ENCODE measurements at regions not wholly inside any gene's neighbourhood (a gene's known extent, or its start where the extent isn't known, plus 50 kb on each side); places are given as distances from the start of the nearest gene placed in this dataset.
A peak's percentile ranks its signal among the peaks of the same experiment; 100 is the strongest.

DNA sequence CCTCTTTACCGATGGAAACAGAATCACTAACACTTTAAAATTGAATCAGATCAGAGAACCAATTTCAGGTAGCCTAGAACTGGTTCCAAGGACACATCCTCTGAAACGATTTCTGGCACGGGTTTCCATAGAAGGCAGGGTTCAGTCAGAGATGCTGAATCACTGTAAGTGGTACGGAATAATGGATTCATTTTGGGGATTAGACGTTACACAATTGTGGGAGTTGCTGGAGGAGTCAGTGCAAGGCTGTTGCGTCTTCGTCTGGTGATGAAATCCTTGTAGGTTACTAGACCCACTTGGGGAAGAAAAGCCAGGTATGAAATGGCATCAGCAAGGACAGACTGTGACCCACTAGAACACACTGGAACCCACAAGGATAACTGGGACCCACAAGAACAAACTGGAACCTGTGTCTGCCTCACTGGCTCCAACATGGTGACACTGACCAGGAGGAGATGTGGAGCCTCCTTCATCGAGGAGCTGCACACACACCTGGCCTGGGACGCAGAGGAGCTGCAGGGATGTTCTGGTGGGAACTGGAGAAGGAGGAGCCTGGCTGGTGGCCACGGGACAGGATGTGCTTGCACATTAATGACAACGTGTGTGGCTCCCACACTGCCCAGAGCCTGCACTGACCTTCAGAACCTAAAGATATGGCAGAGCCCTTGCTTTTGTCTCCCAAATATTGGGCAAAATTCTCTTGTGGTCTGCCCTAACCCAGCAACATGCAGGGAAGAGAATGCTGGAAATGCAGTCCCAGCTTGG lies 105.1 kb downstream of the TRAPPC11 start:
- no peaks in the 10 kb centered on the region for H3K4me1 ChIP-seq (ENCODE audit: control insufficient read depth in 2 of 2, insufficient read depth in 1 of 2, low read depth in 1 of 2, low read length in 2 of 2)
- H3K23ac ChIP-seq (ENCODE audit: low read depth, low read length, poor library complexity) = no peak overlapping the region
- no peak overlapping the region for H4K91ac ChIP-seq (ENCODE audit: low read depth, low read length, poor library complexity)
- no peak overlapping the region for H2AFZ ChIP-seq (ENCODE audit: low read length)
- no peak overlapping the region for H2BK120ac ChIP-seq (ENCODE audit: low read depth, low read length)
- no peak overlapping the region for H3K4me3 ChIP-seq (ENCODE audit: low read length in 2 of 2)
- H3K4me2 ChIP-seq (ENCODE audit: insufficient read depth, low read length, poor library complexity, severe bottlenecking) = no peak overlapping the region
- DNase-seq (ENCODE audit: low spot score) = no peak
- no CpG with 5 or more reads among the region's 11 CpGs for WGBS, 2 donors (ENCODE audit: extremely low coverage in 2 of 2, insufficient read length in 2 of 2, insufficient replicate concordance in 1 of 2)
- no peaks in the 10 kb centered on the region for H3K9me3 ChIP-seq (replicated peaks in 1 of 2; ENCODE audit: control insufficient read depth in 2 of 2, insufficient read depth in 1 of 2, low read depth in 1 of 2, low read length in 2 of 2)
- no peak overlapping the region for H2AK5ac ChIP-seq (ENCODE audit: low read depth, low read length)
- no peak overlapping the region for H3K4ac ChIP-seq (ENCODE audit: low read length)
- no peaks in the 10 kb centered on the region for H3K79me1 ChIP-seq (ENCODE audit: low read depth, low read length)
- H4K8ac ChIP-seq (ENCODE audit: low read depth, low read length) = no peak overlapping the region
- H3K27me3 ChIP-seq (ENCODE audit: control insufficient read depth in 3 of 3, insufficient read depth in 3 of 3, low read depth in 1 of 3, low read length in 3 of 3) = peaks cover 0 to 12% (median 0%) of the 10 kb centered on the region in 3 experiments
- H3K27ac ChIP-seq (replicated peaks; ENCODE audit: low read length) = no peak overlapping the region
- no peak overlapping the region for H2BK15ac ChIP-seq (ENCODE audit: low read length)
- H3K18ac ChIP-seq (ENCODE audit: low read length) = no peak overlapping the region
- H3K9ac ChIP-seq (ENCODE audit: low read depth, low read length, poor library complexity) = no peak overlapping the region
- H3K14ac ChIP-seq (ENCODE audit: low read length) = no peak overlapping the region
- no peak overlapping the region for H2BK5ac ChIP-seq (ENCODE audit: low read length)
- no peaks in the 10 kb centered on the region for H3K36me3 ChIP-seq (replicated peaks in 1 of 2; ENCODE audit: control insufficient read depth in 2 of 2, insufficient read depth in 2 of 2, low read length in 2 of 2)
- H2BK12ac ChIP-seq (ENCODE audit: low read length) = no peak overlapping the region

GRCh38 chr4:183765251-183765911 lies 106.3 kb downstream of the TRAPPC11 start:
- H3K4me2 ChIP-seq (ENCODE audit: insufficient read depth, low read length, poor library complexity, severe bottlenecking) = no peak overlapping the region
- H3K27ac ChIP-seq (replicated peaks; ENCODE audit: low read length) = no peak overlapping the region
- WGBS, 2 donors (ENCODE audit: extremely low coverage in 2 of 2, insufficient read length in 2 of 2, insufficient replicate concordance in 1 of 2) = no CpG with 5 or more reads among the region's 18 CpGs

GRCh38 chr4:183766140-183766539 lies 107.0 kb downstream of the TRAPPC11 start:
- Histone ChIP-seq H3K4me2 (ENCODE audit: insufficient read depth, low read length, poor library complexity, severe bottlenecking) (no peak overlapping the region), H3K4ac (ENCODE audit: low read length) (no peak overlapping the region), H3K36me3 (replicated peaks in 1 of 2; ENCODE audit: control insufficient read depth in 2 of 2, insufficient read depth in 2 of 2, low read length in 2 of 2) (no peaks in the 10 kb centered on the region), H2BK120ac (ENCODE audit: low read depth, low read length) (no peak overlapping the region), H2BK5ac (ENCODE audit: low read length) (no peak overlapping the region), H3K9ac (ENCODE audit: low read depth, low read length, poor library complexity) (no peak overlapping the region), H3K18ac (ENCODE audit: low read length) (peak overlapping the region; percentile 58), H3K9me3 (replicated peaks in 1 of 2; ENCODE audit: control insufficient read depth in 2 of 2, insufficient read depth in 1 of 2, low read depth in 1 of 2, low read length in 2 of 2) (no peaks in the 10 kb centered on the region), H4K91ac (ENCODE audit: low read depth, low read length, poor library complexity) (no peak overlapping the region), H2AFZ (ENCODE audit: low read length) (no peak overlapping the region), H3K4me3 (ENCODE audit: low read length in 2 of 2) (no peak overlapping the region), H3K23ac (ENCODE audit: low read depth, low read length, poor library complexity) (no peak overlapping the region), H3K14ac (ENCODE audit: low read length) (no peak overlapping the region), H3K4me1 (ENCODE audit: control insufficient read depth in 2 of 2, insufficient read depth in 1 of 2, low read depth in 1 of 2, low read length in 2 of 2) (no peaks in the 10 kb centered on the region), H3K27ac (replicated peaks; ENCODE audit: low read length) (no peak overlapping the region), H4K8ac (ENCODE audit: low read depth, low read length) (no peak overlapping the region), H2BK15ac (ENCODE audit: low read length) (peak overlapping the region; percentile 25), H3K27me3 (ENCODE audit: control insufficient read depth in 3 of 3, insufficient read depth in 3 of 3, low read depth in 1 of 3, low read length in 3 of 3) (peaks cover 0 to 9% (median 0%) of the 10 kb centered on the region in 3 experiments), H2BK12ac (ENCODE audit: low read length) (no peak overlapping the region), H2AK5ac (ENCODE audit: low read depth, low read length) (no peak overlapping the region), H3K79me1 (ENCODE audit: low read depth, low read length) (no peaks in the 10 kb centered on the region)
- DNase-seq (ENCODE audit: low spot score) = no peak
- WGBS, 2 donors (ENCODE audit: extremely low coverage in 2 of 2, insufficient read length in 2 of 2, insufficient replicate concordance in 1 of 2) = no CpG with 5 or more reads among the region's 12 CpGs

More at GRCh38 chr4:183765251-183765911, 106.3 kb downstream of the TRAPPC11 start:
- no peak overlapping the region for H2AK5ac ChIP-seq (ENCODE audit: low read depth, low read length)
- H3K4me1 ChIP-seq (ENCODE audit: control insufficient read depth in 2 of 2, insufficient read depth in 1 of 2, low read depth in 1 of 2, low read length in 2 of 2) = no peaks in the 10 kb centered on the region
- H3K79me1 ChIP-seq (ENCODE audit: low read depth, low read length) = no peaks in the 10 kb centered on the region
- no peak overlapping the region for H3K23ac ChIP-seq (ENCODE audit: low read depth, low read length, poor library complexity)
- no peak overlapping the region for H2BK120ac ChIP-seq (ENCODE audit: low read depth, low read length)
- peaks cover 0 to 12% (median 0%) of the 10 kb centered on the region in 3 experiments for H3K27me3 ChIP-seq (ENCODE audit: control insufficient read depth in 3 of 3, insufficient read depth in 3 of 3, low read depth in 1 of 3, low read length in 3 of 3)
- no peak overlapping the region for H2BK15ac ChIP-seq (ENCODE audit: low read length)
- no peak overlapping the region for H4K91ac ChIP-seq (ENCODE audit: low read depth, low read length, poor library complexity)
- H3K4me3 ChIP-seq (ENCODE audit: low read length in 2 of 2) = no peak overlapping the region
- no peak overlapping the region for H3K4ac ChIP-seq (ENCODE audit: low read length)
- H3K18ac ChIP-seq (ENCODE audit: low read length) = no peak overlapping the region
- H3K9ac ChIP-seq (ENCODE audit: low read depth, low read length, poor library complexity) = no peak overlapping the region
- peak overlapping the region; percentile 75 for H2AFZ ChIP-seq (ENCODE audit: low read length)
- DNase-seq (ENCODE audit: low spot score) = no peak
- H3K36me3 ChIP-seq (replicated peaks in 1 of 2; ENCODE audit: control insufficient read depth in 2 of 2, insufficient read depth in 2 of 2, low read length in 2 of 2) = no peaks in the 10 kb centered on the region
- H4K8ac ChIP-seq (ENCODE audit: low read depth, low read length) = no peak overlapping the region
- H2BK5ac ChIP-seq (ENCODE audit: low read length) = no peak overlapping the region
- no peak overlapping the region for H2BK12ac ChIP-seq (ENCODE audit: low read length)
- no peaks in the 10 kb centered on the region for H3K9me3 ChIP-seq (replicated peaks in 1 of 2; ENCODE audit: control insufficient read depth in 2 of 2, insufficient read depth in 1 of 2, low read depth in 1 of 2, low read length in 2 of 2)
- no peak overlapping the region for H3K14ac ChIP-seq (ENCODE audit: low read length)

DNA sequence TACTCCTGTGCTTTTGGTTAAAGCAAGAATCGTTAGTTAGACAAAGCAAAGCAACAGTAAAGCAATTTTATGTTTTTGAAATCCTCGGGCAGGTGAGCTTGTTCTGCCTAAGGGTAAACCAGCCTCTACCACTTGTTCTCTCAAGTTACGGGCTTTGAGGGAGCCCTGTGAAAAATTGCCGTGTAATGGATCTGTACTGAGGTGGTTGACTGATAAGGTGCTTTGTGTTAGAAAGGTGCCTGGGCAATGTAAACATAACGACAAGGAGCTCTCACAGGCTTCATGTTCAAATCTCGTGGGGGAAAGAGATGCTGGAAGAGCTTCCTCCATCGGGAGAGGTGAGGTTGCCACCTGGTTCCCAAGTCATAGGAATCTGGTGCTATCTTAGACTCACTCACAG lies 111.8 kb downstream of the TRAPPC11 start:
- no peak overlapping the region for H4K8ac ChIP-seq (ENCODE audit: low read depth, low read length)
- H3K27me3 ChIP-seq (ENCODE audit: control insufficient read depth in 3 of 3, insufficient read depth in 3 of 3, low read depth in 1 of 3, low read length in 3 of 3) = peaks cover 0 to 13% (median 0%) of the 10 kb centered on the region in 3 experiments
- no peak overlapping the region for H3K4me2 ChIP-seq (ENCODE audit: insufficient read depth, low read length, poor library complexity, severe bottlenecking)
- no peaks in the 10 kb centered on the region for H3K9me3 ChIP-seq (replicated peaks in 1 of 2; ENCODE audit: control insufficient read depth in 2 of 2, insufficient read depth in 1 of 2, low read depth in 1 of 2, low read length in 2 of 2)
- H3K18ac ChIP-seq (ENCODE audit: low read length) = no peak overlapping the region
- H3K27ac ChIP-seq (replicated peaks; ENCODE audit: low read length) = no peak overlapping the region
- H2AK5ac ChIP-seq (ENCODE audit: low read depth, low read length) = no peak overlapping the region
- no peak overlapping the region for H3K9ac ChIP-seq (ENCODE audit: low read depth, low read length, poor library complexity)
- H2BK120ac ChIP-seq (ENCODE audit: low read depth, low read length) = no peak overlapping the region
- H3K4ac ChIP-seq (ENCODE audit: low read length) = no peak overlapping the region
- no peaks in the 10 kb centered on the region for H3K4me1 ChIP-seq (ENCODE audit: control insufficient read depth in 2 of 2, insufficient read depth in 1 of 2, low read depth in 1 of 2, low read length in 2 of 2)
- H4K91ac ChIP-seq (ENCODE audit: low read depth, low read length, poor library complexity) = no peak overlapping the region
- no peak for DNase-seq (ENCODE audit: low spot score)
- H3K36me3 ChIP-seq (replicated peaks in 1 of 2; ENCODE audit: control insufficient read depth in 2 of 2, insufficient read depth in 2 of 2, low read length in 2 of 2) = no peaks in the 10 kb centered on the region
- no peak overlapping the region for H2BK15ac ChIP-seq (ENCODE audit: low read length)
- no peak overlapping the region for H2BK5ac ChIP-seq (ENCODE audit: low read length)
- no peak overlapping the region for H2BK12ac ChIP-seq (ENCODE audit: low read length)
- no peak overlapping the region for H2AFZ ChIP-seq (ENCODE audit: low read length)
- no peaks in the 10 kb centered on the region for H3K79me1 ChIP-seq (ENCODE audit: low read depth, low read length)
- no peak overlapping the region for H3K14ac ChIP-seq (ENCODE audit: low read length)
- no CpG with 5 or more reads among the region's 7 CpGs for WGBS, 2 donors (ENCODE audit: extremely low coverage in 2 of 2, insufficient read length in 2 of 2, insufficient replicate concordance in 1 of 2)
- no peak overlapping the region for H3K4me3 ChIP-seq (ENCODE audit: low read length in 2 of 2)
- no peak overlapping the region for H3K23ac ChIP-seq (ENCODE audit: low read depth, low read length, poor library complexity)

Measured in neuronal stem cell (in vitro differentiated cells).